Ishikawa (cell line): ENCODE measurements at regions not wholly inside any gene's neighbourhood (a gene's known extent, or its start where the extent isn't known, plus 50 kb on each side); places are given as distances from the start of the nearest gene placed in this dataset.

Experiments used
- CEBPB ChIP-seq: IDR thresholded peaks from 2 replicates; pipeline ENCODE4 v1.6.1; 2012
- CREB1 ChIP-seq: IDR thresholded peaks from 2 replicates; pipeline ENCODE4 v1.6.1; 2012; ENCODE audit warnings: low read depth
- EGR1 ChIP-seq: IDR thresholded peaks from 2 replicates; pipeline ENCODE4 v1.6.1; 2012
- EP300 ChIP-seq: IDR thresholded peaks from 2 replicates; pipeline ENCODE4 v1.6.1; 2012; ENCODE audit warnings: borderline replicate concordance
- FOXM1 ChIP-seq: IDR thresholded peaks from 2 replicates; pipeline ENCODE4 v1.6.1; 2012; ENCODE audit warnings: low read depth, borderline replicate concordance
- NFIC ChIP-seq: IDR thresholded peaks from 2 replicates; pipeline ENCODE4 v1.6.1; 2012
- RAD21 ChIP-seq: IDR thresholded peaks from 2 replicates; pipeline ENCODE4 v1.6.1; 2012; ENCODE audit warnings: low read depth
- TAF1 ChIP-seq: IDR thresholded peaks from 2 replicates; pipeline ENCODE4 v1.6.1; 2012; ENCODE audit warnings: low read depth, mild to moderate bottlenecking
- TCF12 ChIP-seq: IDR thresholded peaks from 2 replicates; pipeline ENCODE4 v1.6.1; 2012; ENCODE audit warnings: low read depth
- TEAD4 ChIP-seq: IDR thresholded peaks from 2 replicates; pipeline ENCODE4 v1.6.1; 2012
- YY1 ChIP-seq: IDR thresholded peaks from 2 replicates; pipeline ENCODE4 v1.6.1; 2012; ENCODE audit warnings: low read depth
- ZBTB7A ChIP-seq: IDR thresholded peaks from 2 replicates; pipeline ENCODE4 v1.6.1; 2012; ENCODE audit warnings: low read depth
- TF ChIP-seq, protein P1 (sequence below): IDR thresholded peaks from 2 replicates; pipeline ENCODE4 v1.6.1; 2012
- TF ChIP-seq, protein P2 (sequence below): IDR thresholded peaks from 2 replicates; pipeline ENCODE4 v1.6.1; 2012; ENCODE audit warnings: low read depth, mild to moderate bottlenecking
- TF ChIP-seq, protein P3 (sequence below): IDR thresholded peaks from 2 replicates; pipeline ENCODE4 v1.6.1; 2012

DNA sequence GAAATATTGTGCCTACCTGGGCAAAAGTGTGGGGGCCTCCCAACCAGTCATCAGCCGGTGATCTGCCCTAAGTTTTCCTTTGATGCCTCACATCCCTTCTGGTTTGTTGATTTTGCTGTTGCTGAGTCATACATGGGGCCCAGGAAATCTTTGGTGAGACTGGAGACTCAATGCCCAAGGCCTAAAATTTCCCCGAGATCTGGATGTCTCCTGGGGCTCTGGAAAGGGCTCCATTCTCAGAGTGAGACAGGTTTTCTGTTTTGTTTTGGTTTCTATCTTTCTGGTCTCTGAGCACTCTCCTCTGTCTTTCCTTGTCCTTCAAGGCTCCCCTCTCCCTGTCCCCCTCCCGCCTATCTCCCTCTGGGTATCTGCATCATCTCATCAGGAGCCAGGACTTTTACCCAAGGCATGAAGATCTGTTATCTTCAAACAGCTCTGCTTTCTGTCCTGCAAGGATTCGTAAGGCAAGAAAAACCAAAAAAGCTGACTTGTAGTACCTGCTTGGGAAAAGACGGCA is 152.8 kb upstream of the MAX start:
- TF ChIP-seq NFIC = no peak

DNA sequence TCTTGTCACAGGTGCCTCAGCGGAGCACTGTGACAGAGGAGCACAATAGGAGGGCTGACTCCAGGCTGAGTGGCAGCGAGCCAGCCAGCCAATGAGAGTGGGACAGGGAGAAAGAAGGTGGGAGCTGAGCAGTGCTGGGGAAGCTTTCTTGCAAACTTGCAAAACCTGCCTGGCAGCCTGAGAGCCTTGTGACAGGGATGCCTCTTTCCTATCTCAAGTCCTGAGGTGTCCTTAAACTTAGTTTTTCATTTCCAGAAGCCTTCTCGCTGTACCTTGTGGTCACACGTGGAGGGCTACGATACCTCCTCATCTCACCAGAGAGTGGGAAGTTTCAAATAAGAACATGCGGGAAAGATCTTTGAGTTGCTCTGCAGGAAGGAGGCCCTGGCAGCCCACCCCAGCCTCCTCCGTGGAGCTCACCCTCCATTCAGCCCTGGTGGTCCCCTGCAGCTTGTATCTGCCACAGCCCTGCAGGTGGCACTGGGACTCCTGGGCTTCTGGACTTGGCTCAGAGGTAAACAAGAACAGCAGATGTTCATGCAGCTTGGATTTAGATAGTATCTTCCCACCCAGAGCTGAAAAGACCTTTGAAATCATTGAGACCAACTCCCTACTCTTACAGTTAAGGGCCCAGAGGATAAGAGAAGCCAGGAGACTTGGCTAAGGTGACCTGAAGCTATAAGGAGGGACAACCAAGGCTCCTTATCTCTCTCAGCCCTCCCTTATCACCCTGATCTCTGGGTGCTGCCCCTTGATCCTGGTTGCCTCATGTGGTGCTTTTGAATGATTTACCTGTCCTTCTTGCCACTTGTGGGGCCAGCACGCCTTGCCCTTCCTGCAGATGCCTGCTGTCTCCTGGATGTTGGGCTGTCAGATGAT is 153.5 kb upstream of the MAX start:
- TF ChIP-seq, protein P1, sequence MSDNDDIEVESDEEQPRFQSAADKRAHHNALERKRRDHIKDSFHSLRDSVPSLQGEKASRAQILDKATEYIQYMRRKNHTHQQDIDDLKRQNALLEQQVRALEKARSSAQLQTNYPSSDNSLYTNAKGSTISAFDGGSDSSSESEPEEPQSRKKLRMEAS = 0 out of 2 replicates have a peak, but pooled peaks have one; percentile 25
- TF ChIP-seq, protein P2, sequence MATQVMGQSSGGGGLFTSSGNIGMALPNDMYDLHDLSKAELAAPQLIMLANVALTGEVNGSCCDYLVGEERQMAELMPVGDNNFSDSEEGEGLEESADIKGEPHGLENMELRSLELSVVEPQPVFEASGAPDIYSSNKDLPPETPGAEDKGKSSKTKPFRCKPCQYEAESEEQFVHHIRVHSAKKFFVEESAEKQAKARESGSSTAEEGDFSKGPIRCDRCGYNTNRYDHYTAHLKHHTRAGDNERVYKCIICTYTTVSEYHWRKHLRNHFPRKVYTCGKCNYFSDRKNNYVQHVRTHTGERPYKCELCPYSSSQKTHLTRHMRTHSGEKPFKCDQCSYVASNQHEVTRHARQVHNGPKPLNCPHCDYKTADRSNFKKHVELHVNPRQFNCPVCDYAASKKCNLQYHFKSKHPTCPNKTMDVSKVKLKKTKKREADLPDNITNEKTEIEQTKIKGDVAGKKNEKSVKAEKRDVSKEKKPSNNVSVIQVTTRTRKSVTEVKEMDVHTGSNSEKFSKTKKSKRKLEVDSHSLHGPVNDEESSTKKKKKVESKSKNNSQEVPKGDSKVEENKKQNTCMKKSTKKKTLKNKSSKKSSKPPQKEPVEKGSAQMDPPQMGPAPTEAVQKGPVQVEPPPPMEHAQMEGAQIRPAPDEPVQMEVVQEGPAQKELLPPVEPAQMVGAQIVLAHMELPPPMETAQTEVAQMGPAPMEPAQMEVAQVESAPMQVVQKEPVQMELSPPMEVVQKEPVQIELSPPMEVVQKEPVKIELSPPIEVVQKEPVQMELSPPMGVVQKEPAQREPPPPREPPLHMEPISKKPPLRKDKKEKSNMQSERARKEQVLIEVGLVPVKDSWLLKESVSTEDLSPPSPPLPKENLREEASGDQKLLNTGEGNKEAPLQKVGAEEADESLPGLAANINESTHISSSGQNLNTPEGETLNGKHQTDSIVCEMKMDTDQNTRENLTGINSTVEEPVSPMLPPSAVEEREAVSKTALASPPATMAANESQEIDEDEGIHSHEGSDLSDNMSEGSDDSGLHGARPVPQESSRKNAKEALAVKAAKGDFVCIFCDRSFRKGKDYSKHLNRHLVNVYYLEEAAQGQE = no peak
- TF ChIP-seq TCF12 (no peak), CEBPB (no peak), TAF1 (no peak), ZBTB7A (no peak), TEAD4 (no peak), YY1 (no peak), CREB1 (no peak), RAD21 (peak; percentile 8; the same call in 1 of the 2 replicates), NFIC (no peak)

DNA sequence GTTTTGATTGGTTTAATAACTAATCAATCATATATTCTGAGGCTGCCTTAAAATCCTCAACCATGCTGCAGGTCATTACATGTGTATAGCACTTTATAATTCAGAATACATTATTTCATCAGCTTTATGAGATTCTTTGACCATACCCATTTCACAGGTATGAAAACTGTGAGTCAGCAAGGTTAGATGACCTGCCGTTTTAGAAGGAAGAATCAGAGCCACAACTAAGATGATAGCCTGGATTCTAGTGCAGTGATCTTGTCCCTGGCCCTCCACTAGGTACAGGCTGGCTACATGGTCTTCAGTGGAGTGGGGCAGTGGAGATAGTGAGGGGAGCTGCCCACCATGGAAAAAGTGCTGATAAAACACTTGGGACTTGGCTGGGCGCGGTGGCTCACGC is 154.4 kb upstream of the MAX start:
- TF ChIP-seq TCF12 (no peak), RAD21 (no peak), FOXM1 (no peak)

DNA sequence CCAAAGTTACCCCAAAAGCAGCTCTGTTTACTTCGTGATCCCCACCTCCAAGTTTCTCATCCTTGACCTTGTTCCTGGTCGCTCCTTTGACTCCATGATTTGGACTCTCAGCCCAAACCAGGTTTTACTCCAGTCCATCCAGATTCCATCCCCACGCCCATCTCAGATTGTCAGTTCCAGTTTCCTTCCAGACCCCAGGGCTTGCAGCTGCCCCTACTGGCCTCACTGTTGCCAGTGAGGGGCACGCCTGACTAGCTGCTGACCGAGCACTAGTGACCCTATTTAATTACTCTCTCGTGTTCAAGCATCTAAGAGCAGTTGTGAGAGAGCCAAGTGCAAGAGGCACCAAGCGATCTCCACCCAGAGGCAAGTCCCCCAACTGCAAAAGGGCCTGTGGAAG is 155.1 kb upstream of the FUT8 start:
- TF ChIP-seq RAD21 (no peak), FOXM1 (no peak), TAF1 (no peak), ZBTB7A (no peak), CREB1 (no peak), TEAD4 (no peak)
- TF ChIP-seq, protein P3, sequence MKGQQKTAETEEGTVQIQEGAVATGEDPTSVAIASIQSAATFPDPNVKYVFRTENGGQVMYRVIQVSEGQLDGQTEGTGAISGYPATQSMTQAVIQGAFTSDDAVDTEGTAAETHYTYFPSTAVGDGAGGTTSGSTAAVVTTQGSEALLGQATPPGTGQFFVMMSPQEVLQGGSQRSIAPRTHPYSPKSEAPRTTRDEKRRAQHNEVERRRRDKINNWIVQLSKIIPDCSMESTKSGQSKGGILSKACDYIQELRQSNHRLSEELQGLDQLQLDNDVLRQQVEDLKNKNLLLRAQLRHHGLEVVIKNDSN = no peak
- TF ChIP-seq, protein P2 = no peak
- TF ChIP-seq, protein P1 = no peak

DNA sequence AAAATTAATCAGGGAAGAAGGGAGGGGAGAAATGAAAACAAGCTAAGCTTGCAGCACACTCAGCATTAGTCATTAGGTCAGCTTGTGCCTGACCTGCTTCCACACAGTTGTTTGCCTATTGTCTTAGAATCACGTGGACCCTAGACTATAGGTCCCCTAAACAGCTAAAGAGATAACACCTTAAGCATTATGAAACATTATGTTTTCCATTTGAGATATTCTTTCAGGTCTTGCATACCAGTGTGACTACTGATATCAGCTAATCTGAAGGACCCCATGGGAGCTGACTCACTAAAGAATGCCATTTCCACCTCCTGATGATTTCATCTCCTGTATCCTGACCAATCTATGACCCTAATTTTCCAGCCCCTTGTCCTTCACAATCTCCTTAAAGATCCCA is 154.1 kb upstream of the FUT8 start:
- TF ChIP-seq, protein P3 = no peak
- TF ChIP-seq TEAD4 (no peak), CREB1 (no peak), ZBTB7A (no peak), TAF1 (no peak), RAD21 (no peak)
- TF ChIP-seq, protein P1 = no peak

DNA sequence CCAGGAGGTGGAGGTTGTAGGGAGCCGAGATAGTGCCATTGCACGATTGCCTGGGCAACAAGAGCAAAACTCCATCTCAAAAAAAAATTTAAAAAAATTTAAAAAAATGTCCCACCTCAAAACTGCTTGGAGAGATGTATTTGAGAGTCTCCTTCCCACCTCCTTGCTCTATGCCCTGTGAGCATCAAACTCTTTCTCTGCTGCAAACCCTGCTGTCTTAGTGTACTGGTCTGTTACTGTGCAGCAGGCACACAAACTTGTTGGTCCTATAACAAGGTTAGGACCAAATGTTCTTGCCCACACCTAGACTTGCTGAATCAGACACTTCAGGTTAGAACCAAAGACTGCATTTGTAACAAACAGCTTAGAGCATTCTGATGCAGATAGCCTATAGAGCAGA is 153.5 kb upstream of the FUT8 start:
- TF ChIP-seq EGR1 = no peak
- TF ChIP-seq ZBTB7A = no peak
- no peak for TF ChIP-seq TEAD4
- TF ChIP-seq, protein P3 = no peak
- no peak for TF ChIP-seq CREB1
- no peak for TF ChIP-seq FOXM1
- TF ChIP-seq YY1 = no peak
- TF ChIP-seq, protein P2 = no peak
- TF ChIP-seq EP300 = no peak
- no peak for TF ChIP-seq RAD21
- no peak for TF ChIP-seq NFIC
- TF ChIP-seq CEBPB = no peak
- TF ChIP-seq TCF12 = no peak
